Medulla oblongata (tissue), 1 donor: ENCODE measurements at regions not wholly inside any gene's neighbourhood (a gene's known extent, or its start where the extent isn't known, plus 50 kb on each side); places are given as distances from the start of the nearest gene placed in this dataset.
A peak's percentile ranks its signal among the peaks of the same experiment; 100 is the strongest.
"Not testable (repeated sequence)": the region's sequence is repeated elsewhere in the genome, so short reads cannot be mapped to it uniquely, and the experiment has no call there.

Experiments used
- DNase-seq: peaks from one replicate; pipeline ENCODE4 v3.0.0-alpha.2; 2015; ENCODE audit errors: extremely low spot score

DNA sequence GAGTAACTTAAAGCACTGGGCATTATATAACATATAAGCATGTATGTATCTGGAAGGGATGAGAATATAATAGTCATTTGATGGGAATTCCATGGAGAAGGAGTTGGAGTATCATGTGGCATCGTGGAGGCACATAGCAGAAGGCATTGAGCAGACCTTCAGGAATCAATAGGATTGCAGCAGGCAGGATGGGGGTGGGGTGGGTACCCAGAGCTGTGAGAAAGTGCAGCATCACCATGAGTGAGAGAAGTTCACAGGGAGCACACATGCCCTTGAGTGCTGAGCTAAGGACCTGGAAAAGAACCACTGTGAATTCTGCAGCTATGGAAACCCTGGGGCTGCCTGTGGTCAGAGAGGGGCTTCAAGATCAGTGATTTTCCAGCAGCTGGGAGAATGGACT lies 57.3 kb downstream of the MED10 start:
- DNase-seq = no peak

- no peak for DNase-seq
These were observed 59.2 kb downstream of the MED10 start for GRCh38 chr5:6319116-6319515.

DNA sequence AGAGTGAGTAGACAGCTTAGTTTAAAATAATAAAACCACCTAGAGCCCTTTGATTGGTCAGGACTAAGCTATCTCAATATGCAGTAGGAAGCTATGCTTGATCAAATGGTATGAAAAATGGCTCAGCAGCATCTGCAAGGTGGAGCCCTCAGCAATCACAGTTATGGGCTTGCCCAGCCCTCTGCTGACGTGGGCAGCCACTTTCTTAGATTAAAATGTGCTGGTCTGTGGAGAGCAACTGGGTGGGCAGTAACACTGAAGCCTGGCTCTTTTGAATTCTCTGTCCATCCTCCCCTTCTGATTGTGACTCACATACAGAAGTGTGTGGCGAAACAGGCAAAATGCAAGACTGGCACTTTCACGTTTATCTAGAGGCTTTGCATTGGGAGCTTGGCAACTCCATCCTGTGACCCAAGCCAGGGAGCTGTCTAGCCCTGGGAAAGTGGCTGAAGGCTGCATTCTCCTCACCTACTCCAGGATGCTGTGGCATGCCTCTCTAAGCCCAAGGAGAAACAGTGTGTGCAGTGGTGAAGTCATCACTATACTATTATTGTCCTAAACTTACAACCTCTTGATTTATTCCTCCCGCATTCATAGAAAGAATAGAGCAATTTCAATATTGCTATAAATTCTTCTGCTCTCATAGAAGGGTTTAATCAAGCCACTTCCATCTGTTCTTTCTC lies 61.1 kb downstream of the MED10 start:
- DNase-seq = no peak

DNA sequence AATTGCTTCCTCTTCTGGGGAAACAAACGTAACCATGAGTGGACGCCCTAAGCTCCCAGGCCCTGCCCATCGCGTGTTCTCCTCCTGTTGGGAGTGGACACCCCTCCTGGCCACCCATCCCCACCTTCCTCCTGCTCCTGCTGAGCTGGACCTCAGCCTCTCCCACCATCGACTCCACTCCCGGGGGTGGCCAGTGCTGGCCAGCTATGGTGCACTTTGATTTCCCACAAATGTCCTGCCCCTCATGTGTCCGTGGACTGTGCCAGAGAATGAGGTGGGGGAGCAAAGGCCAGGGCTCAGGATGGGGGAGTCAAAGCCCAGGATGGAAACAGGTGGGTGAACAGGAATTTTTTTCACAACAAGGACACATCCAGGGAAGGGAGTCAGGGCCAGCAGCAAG lies 62.8 kb downstream of the MED10 start:
- DNase-seq = no peak

DNA sequence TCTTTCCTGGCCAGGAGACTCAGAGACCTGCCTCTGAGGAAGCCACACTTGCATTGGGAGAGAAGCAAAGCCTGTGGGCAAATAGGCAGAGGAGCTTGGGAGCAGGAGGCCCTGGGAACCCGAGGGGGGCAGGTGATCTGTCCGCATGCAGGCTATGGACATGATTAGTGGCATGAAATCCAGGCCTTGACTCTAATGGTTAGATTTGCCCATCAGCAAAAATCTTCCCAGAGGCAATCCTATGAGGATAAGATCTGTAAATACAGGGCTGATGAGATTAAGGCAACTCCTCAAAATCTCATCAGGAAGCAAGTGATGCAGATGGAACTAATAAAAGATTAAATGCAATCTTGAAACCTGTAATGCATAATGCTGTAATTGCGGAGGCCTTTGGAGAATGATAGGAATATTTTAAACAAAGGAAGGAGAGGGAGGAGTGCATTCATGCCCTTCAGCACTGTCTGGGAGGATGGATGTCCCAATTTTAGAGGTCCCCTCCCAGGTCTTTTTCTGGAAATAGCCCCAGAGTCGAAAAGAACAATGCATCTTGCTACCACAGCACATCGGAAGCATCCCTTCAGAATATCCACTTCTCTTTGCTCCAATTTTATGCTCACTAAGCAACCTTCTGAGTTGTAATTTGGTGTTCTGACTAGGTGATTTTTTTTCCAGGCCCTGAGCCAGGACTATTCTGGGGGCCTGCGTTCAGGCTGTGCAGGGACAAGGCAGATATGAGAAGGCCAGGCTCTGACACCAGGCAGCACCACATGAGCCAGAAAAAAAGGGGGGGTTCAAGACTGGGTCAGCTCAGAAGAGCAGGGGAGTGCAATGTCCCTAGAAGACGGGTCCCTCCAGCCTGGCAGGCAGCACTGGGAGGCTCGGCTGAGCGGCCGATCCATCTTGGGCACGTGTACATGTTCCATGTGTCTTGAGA lies 66.5 kb downstream of the MED10 start:
- no peak for DNase-seq

- no peak for DNase-seq
These were observed 68.4 kb downstream of the MED10 start for GRCh38 chr5:6309949-6310348.

- DNase-seq = no peak
These were observed 69.7 kb downstream of the MED10 start for GRCh38 chr5:6308683-6309082.

DNA sequence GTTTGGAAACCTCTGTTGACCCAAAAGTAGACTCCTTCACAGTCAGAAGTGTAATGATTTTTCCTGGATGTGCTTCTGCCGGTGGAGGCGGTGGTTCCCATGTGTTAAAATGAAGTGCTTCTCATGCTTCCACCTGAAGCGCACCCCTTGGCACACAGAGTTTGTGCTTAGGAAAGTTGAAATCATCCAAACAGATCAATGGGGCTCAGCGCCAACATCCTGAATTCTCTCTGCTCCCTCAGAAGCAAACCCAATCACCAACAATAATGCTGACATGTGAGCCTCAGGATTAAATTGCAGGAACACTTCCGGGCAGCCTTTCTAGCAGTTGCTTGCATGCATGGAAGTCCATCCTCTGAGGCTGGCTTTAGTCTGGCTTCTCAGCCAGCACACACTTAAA lies 71.0 kb downstream of the MED10 start:
- DNase-seq = no peak

DNA sequence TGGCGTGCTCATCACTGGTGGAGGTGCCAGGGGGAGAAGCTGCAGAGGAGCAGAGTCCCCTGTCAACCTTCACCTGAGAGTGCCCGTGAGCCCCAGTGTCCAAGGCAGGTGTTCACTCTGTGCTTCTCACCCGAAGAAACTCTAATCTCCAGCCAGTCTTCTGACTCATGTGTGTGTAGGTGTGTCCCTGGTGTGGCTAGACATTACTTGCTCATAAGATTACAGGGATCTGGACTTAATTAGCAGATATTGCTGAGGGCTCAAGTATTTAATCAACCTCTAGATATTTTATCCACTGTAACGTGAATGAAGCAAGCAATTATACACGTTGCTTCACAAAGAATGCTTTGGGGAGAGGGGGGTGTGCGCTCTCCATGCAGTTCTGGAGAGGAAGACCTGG lies 72.5 kb downstream of the MED10 start:
- DNase-seq = no peak

DNA sequence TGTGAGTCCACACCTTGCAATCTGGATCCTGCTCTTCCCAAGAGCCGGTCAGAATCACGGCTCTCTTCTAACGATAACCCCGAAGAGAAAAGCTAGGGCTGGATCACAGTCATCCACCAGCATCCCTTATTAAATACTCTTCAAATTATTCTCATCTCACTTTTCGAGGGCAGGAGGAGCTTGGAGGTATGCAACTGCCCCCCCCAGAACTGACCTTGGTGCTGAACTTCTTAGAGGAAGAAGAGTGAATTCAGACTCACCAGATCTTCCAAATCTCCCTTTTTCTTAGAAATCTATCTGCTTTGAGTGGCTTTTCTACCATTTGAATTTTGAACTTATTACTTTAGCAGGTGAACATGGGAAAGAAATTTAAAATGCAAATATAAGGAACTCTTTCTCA lies 75.7 kb downstream of the MED10 start:
- DNase-seq = no peak

DNA sequence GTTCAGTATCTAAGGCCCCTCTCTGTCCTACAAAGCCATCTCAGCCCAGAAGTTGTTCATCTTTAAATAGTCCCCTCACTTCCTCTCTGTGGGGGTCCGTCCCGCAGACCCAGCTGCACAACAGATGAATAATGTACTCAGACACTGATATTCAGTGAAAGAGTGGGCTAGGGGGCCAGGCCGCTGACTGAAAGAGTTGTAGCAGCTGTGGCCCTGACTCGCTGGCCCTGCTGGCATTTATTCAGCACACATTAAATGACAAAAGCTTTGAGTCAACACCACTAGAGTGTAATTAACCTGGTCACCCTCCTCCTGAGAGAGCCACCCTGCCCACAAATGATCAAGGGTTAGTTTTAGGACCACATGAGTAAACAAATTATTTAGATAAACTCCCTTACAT lies 76.3 kb downstream of the MED10 start:
- DNase-seq = no peak

GRCh38 chr5:6296524-6296923 lies 81.8 kb downstream of the MED10 start:
- no peak for DNase-seq

GRCh38 chr5:6291961-6292360 lies 86.4 kb downstream of the MED10 start:
- no peak for DNase-seq

DNA sequence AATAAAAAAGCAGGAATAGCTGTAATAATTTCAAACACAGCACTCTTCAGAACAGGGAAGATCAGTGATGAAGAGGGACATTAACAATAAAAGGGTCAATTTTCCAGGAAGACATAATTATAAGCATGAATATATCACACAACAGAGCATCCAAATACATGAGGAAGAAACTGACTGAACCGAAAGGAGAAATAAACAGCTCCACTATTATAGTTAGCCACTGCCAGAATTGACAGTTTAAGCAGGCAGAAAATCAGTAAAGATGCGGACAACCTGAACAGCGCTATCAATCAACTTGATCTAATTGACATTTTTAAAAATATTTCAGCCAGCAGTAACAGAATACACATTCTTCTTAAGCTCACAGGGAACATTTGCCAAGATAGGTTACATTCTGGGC lies 89.1 kb downstream of the MED10 start:
- DNase-seq = no peak

DNA sequence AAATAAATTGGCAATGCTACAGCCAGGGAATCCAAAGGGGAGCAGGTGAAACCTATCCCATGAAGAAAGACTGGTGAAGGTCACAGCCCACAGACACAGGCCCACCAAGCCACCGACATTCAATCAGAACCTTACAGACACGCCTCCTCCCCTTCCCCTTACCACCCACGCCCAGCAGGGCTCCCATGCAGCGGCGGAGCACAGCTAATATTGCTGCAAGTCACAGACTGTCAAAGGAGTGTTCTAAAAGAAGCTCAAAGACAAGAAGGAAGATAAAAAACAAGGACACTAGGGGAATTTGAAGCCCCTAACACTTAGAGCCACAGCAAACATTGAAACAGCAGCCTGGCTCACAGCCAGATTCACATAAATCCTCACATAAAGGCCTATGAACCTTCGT lies 91.2 kb downstream of the MED10 start:
- DNase-seq = no peak

DNA sequence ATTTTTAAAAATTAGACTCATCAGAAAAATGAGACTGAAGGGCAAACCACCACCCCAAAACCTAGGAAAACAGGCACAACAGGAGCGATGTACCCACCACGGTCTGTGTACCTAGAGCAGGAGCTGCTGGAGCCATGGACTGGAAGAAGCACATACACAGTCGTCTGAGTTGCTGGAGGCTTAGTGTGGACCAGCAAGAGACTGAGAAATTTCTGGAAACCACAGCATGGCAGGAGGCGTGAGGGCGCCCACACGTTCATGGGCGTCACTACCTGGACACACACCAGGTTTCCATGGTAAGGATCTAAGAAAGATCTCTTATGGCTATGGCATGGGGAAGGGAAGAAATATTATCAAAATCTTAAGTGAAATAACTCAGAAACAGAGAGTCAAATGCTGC lies 91.9 kb downstream of the MED10 start:
- DNase-seq = no peak

GRCh38 chr5:6284491-6284890 lies 93.9 kb downstream of the MED10 start:
- DNase-seq = not testable (repeated sequence)

- no peak for DNase-seq
These were observed 96.0 kb downstream of the MED10 start for GRCh38 chr5:6282352-6282751.

- DNase-seq = no peak
These were observed 96.5 kb downstream of the MED10 start for GRCh38 chr5:6281818-6282217.

DNA sequence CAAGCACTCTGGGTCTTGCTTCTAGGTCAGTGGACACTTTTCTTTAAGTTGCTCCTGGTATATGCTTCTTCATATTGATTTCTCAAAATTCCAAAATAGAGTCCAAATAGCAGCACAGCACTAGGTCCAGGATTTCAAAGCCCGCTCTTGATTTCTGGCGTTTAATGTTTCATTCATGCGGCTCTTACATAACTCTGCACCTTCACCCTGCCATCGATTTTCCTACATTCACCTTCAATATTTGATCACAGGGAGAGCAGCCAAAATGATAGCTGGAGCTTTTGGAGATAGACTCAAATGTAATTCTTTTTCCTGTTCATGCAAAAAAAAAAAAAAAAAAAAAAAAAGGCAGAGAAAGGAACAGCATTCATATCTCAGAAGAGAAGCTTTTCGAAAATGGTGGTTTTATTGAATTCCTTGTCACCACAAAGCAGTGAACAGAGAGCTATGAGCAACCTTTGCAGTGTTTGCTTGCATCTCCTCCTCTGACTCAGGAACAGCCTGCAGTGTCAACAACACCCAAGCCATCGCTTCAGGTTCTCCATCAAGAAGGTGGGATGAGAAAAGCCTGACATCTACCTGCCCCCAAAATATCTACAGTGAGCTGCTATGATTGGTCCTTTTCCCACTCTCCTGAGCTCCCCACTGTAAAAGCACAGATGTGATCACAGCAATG lies 97.8 kb downstream of the MED10 start:
- DNase-seq = no peak

- DNase-seq = peak; percentile 70
These were observed 98.7 kb downstream of the MED10 start for GRCh38 chr5:6279607-6280006.

DNA sequence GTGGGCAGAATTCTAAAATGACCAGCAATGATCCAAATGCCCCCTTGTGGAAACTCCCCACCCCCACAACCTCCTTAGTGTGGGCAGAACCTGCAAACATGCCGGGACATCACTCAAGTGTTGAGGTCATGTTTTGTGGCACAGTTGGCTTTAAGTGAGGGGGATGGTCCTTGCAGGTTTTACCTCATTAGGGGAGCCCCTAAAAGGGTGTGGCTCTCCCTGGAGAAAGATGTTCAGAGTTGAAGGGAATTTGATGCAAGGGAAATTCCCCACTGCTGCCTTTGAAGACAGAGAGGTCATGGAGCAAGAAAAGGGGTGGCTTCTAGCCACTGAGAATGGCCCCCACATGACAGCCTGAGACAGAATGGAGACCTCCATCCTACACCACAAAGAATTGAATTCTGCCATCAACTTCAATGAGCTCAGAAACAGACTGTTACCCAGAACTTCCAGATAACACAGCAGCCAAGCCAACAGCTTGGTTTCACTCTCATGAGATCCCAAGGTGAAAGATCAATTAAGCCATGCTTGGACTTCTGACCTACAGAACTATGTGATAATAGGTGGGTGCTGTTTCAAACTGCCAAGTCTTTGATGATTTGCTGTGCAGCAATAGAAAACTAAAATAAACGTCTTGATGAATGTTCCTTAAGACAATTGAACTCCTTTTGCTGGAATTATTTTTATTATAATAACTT lies 103.4 kb downstream of the MED10 start:
- DNase-seq = no peak
